GM18505 (cell line): ENCODE measurements at regions not wholly inside any gene's neighbourhood (a gene's known extent, or its start where the extent isn't known, plus 50 kb on each side); places are given as distances from the start of the nearest gene placed in this dataset.

Source experiments
- ATAC-seq: cut with Tn5 transposase; IDR thresholded peaks from one replicate; pipeline ENCODE4 v1.9.1; 2021; ENCODE audit not compliant: unreplicated experiment
- POLR2A ChIP-seq: IDR thresholded peaks from 4 replicates; pipeline ENCODE4 v1.6.1; 2011; ENCODE audit warnings: borderline replicate concordance; ENCODE audit not compliant: insufficient read depth, insufficient read length; ENCODE audit errors: extremely low read depth

DNA sequence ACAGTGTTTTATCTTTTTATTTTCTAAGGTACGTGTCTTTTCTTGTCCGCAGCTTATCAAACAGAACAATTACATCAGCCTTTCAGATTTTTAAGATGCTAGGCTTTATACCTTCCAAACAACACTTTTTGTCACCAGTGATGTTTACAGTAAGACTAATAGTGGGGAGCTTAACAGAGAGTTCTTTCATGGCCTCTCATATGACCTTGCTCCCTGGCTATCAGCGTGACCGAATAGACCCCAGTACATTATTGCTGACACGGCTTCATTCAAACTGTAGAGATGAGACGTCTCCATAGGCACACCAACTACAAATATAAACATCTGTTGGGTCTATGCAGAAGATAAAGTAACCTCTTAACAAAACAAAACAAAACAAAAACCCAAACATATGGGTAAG is 477.6 kb upstream of the KCNMB2 start:
- no peak for TF ChIP-seq POLR2A
- ATAC-seq, result no peak

DNA sequence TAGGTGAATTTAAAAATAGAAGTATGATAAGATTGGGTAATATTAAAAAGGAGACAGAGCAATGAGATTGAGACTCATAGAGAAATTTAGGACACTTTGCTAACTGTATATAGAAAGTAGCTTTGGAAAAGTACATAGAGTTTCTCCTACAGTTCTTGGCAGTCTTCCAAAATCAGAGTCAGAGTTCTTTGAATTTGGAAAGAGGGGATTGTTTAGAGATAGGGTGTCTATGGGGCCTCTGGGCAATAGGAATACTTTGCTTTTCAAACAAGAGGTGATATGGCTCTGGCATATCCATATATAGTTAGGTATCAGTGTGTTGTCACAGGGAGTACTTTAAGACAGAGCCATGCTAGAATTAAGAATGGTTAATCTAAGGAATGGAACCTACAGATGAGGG is 477.1 kb upstream of the KCNMB2 start:
- ATAC-seq, result no peak
- no peak for TF ChIP-seq POLR2A

DNA sequence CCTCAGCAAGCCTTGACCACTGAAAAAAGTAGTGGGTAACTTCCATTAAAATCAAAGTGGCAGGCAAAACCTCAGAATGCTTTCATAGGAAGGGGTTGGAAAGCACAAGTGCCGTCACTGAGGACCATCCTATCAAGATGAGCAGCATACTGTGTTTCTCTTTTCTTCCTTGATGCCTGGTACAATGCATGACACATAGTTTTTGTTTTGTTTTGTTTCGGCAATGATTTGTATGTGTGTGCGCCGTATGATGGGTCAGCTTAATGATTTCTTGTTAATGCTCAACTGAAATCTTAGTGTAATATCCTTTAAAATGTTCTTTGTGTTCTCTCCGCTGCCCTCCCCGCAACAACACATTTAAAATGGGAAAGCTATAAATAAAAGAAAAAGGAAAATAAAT is 476.4 kb upstream of the KCNMB2 start:
- no peak for ATAC-seq
- no peak for TF ChIP-seq POLR2A

DNA sequence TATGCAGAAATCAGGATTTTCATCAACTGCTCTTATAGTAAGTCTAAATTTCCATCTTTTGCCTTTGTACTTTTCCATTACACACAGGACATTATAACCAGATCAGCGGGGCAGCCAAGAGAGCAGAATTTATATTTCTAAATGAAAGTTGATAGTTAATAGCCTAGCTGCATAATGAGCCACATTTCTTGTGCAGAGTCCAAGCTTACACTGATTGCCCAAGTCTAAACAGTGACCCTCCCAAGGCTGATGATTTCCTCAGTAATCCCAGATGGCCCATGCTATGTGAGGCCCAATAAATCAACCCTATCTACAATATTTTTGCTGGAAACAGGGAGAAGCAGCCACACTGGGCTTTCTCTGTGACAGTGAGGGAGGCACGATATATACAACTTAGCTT is 475.8 kb upstream of the KCNMB2 start:
- TF ChIP-seq POLR2A, result no peak
- no peak for ATAC-seq

DNA sequence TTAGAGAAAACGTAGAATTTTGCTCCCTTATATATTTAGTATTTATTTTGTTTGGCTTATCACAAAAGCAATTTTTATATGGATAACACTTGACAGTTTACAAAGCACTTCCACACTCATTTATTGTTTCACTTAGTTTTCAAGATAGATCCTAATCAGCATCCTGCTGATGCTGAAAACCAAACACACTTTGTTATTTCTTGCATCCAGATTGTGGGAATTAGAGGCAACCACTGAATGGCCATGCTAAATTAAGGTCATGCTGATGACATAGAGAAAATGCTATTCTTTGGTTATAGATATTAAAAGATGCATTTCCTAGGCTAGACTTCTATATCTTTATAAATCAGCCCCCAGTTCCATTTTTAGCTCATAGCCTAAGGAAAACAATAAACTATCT is 474.1 kb upstream of the KCNMB2 start:
- ATAC-seq, result no peak
- no peak for TF ChIP-seq POLR2A

DNA sequence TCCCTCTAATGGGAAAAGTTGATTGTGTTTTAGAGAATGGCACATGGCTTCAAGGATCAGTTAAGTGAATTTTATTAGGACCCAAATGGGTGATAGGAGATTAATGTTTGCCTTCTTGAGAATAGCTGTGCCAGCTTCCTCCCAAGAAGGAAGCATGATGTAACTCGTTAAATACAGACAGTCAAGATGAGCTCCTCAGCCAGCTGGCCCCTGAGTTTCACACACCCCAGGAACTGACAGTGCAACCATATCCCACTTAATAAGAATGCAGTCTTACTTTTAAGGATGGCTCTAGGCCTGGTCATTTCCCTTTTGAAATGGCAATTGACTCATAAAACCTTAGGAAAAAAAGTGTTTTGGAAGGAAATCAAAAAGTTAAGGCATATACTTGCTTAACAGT is 472.8 kb upstream of the KCNMB2 start:
- TF ChIP-seq POLR2A, result no peak
- ATAC-seq, result no peak

DNA sequence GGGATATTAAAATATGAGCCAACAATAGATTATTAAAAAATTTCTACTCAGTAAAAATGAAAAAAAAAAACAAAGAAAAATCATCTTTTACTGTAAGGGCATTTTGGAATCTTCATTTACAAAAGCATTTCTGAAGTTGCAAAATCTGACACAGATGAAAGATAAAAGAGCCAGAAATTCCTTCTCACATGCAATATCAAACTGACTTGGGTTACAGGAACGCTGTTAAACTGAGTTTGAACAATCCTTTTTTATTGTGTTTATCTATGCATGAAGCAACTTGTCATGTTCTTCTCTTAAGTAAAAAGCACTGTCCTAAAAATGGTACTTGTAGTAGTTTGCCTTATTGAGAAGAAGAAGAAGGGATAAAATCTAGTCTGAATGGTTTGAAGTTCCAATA is 468.5 kb upstream of the KCNMB2 start:
- TF ChIP-seq POLR2A, result no peak

DNA sequence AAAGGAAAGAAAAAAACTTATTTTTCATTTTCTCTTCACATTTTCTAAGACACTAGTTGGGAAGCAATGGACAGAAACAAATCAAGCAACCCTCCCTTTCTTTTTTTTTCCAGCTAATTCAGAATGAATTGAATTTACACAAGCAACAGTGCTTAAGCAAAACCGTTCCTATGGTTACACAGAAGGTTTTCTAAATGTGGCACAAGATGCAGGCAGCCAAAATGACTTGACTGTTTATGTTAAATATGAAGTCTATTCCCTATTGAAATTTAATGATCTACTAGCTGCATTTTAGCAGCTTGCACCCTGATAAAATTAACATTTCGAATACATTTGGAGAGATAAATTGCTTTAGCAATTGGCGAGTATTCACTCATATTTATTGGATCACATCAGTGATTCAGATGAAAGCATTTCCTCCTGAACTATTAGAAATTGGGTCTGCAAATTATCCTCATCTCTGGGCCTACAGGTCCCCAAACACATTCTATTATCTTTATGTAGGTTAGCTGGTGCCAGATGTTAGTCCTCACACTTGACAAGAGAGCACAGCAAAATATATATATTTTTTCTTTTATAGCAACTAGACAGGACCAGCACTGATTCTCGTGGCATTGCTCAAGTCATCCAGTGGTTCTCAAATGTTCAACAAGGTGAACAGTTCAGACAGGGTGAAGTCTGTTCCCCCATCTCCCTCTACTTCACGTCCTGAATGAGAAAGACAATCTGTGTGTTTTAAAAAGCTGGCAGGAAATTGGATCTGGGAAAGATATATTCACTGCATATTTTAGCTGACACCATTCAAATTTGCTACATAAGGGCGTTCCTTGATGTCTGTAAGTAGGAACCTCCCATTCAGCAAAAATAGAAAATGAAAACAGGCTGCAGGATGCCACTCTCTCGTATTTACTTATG is 463.6 kb upstream of the KCNMB2 start:
- no peak for TF ChIP-seq POLR2A
- no peak for ATAC-seq

More for the DNA sequence above, 468.5 kb upstream of the KCNMB2 start:
- ATAC-seq, result no peak

DNA sequence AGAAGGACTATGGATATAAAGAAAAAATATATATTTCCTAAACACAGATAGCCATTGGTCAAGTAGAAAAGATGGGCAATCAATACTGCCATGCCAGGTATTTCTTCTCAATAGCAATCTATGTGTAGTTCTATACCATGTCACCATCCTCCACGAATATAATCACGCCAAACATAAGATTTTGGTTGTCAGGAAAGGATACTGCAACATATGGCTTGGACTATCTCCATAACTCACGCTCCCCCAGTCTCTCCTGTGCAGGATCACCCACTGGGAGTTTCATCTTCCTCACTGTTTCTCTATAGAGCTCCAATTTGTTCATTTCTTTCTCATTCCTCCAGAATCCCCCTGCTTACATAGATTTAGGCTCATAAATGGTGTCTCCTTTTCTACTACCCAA is 462.9 kb upstream of the KCNMB2 start:
- no peak for ATAC-seq
- no peak for TF ChIP-seq POLR2A

DNA sequence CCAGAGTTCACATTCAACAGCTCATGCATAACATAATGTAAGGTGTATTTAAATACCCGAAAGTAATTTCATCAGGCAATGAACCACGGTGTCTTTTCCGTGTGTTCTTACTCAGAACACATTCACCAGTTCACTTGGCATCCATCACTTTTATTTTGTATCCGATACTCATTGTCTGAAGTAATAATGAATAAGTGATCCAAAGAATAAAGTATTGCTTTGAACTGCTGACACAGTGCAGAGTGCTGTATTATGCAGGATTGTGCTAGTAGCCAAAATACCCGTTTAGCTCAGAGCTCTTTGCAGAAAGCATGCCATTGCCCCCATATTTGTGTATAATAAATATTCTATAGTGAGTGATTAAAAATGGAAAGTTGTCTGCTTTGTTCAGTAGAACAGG is 460.9 kb upstream of the KCNMB2 start:
- no peak for TF ChIP-seq POLR2A
- no peak for ATAC-seq

DNA sequence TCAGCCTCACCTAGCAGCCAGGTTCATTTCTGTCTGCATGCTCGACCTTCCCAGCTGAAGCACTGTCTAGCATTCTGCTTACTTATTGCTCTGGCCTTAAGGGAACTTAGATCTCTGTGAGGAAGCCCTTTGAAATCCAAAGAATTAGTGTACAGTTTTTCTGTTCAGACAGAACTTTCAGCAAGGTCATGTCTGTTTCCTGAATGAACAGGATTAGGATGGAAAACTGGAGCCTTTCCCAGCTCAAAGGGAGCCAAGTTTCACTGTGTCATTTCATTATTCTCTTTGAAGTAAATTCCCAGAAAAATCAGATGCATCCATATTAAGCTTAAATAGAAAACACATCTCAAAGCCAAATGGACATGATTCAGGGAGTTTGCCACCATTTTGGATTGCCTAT is 457.3 kb upstream of the KCNMB2 start:
- TF ChIP-seq POLR2A, result no peak
- no peak for ATAC-seq

DNA sequence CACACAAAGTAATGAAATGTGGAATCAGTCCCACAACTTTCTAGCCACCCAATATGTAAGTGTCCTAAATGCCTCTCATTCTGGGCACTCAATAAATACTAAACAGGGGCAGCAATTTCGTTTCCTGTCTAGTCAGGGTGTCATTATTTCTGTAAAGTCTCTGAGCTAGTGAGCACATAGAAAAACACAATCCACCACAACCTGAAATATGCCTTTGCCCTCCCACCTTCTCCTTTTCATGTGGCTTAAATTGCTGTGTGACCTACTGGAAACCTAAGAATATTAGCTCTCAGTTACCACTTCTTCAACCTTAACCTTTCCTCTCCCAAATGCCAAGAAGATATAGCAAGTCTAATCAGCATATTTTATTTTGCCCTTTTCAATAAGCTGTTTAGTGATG is 456.3 kb upstream of the KCNMB2 start:
- no peak for TF ChIP-seq POLR2A
- ATAC-seq, result no peak

DNA sequence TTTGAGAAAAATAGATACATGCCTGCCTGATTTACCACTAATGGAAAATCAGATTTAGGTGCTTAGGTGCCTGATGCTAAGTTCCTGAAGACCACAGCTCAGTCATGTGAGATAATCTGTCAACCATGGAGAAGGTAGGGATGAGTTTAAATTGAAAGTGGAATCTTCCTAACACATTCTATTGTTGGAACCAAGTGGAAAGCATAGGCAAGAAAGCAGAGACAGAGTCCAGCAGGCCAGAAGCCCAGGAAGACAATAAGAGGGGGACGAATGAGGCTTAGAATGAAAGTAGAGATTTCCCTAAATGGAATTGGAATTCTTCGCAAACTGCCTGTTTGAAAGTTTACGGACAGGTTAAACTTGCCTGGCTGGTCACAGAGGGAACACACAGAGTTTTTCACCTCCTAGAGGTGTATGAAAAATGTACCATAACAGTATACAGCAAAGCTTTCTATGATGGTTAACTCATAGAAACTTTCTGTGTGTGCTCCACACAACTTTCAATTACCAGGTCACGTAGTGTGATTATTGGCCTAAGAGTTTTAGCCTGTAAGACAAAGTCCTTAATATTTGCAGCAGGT is 453.8 kb upstream of the KCNMB2 start:
- no peak for ATAC-seq
- TF ChIP-seq POLR2A, result no peak

DNA sequence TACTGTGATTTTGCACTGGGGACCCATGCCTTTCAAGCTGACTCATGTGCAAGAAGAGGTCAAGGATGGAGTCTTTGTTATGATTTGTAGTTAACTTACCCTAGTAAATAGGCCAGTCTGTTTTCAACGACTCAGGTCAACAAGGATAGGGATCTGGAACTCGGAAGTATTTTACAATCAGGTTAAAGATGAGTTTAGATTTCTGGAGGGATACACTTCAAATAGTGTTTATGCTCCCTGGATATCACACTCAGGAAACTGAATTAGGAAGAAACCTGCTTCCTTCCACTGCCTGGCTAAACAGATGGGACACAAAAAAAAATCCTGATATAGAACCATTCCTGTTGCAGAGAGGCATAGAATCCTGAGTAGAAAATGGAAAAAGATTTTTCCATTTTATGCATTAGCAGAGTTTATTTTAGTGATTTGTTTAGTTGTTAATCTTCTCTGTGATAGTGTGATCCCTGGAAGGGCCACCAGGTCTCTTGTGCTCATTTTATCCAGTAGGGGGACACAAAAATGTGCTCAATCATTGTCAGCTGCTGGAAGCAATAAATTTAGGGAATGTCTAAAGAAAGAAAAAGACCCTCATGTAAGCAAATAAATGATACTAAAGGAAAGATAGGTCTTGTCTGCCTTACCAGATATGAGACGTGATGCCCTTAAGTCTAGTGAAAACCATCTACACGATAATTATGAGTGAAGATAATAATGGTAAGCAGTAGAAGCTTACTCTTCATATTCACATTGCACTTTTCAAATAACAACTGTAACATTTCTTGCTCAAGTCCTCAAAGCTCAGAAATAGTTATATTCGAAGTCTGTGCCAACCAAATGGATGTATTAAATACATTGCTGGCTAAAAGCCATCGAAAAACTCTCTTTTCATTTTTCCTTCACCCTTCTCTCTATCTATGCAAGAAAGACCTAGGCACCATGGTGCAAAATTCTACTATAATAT is 452.1 kb upstream of the KCNMB2 start:
- no peak for TF ChIP-seq POLR2A
- no peak for ATAC-seq
